ENCODE measurements at regions not wholly inside any gene's neighbourhood (a gene's known extent, or its start where the extent isn't known, plus 50 kb on each side); places are given as distances from the start of the nearest gene placed in this dataset.

DNA sequence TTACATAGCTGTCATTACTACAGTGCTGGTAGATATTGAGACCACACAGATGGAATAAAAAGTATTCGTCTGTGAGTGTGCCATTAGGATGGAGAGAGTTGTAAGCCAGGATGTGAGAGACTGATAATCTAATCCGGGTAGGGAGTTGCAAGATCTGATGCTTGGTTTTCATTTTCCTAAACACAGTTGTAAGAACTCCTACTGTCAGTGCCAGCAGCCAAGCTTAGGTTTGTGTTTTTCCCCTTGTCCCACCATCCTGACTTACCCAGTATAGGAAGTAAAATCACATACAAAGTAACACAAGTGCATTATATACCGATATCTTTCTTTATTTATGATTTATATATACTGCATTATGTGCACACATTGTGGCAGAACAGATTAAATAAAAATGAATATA, 726.4 kb upstream of the PCDH20 start:
- no peak overlapping the region for H3K27ac ChIP-seq
- TF ChIP-seq CTCF (conservative IDR thresholded peaks at IDR 0.05), result no peak

GRCh38 chr13:62139597-62139996, 723.9 kb upstream of the PCDH20 start:
- no peak overlapping the region for H3K27ac ChIP-seq

DNA sequence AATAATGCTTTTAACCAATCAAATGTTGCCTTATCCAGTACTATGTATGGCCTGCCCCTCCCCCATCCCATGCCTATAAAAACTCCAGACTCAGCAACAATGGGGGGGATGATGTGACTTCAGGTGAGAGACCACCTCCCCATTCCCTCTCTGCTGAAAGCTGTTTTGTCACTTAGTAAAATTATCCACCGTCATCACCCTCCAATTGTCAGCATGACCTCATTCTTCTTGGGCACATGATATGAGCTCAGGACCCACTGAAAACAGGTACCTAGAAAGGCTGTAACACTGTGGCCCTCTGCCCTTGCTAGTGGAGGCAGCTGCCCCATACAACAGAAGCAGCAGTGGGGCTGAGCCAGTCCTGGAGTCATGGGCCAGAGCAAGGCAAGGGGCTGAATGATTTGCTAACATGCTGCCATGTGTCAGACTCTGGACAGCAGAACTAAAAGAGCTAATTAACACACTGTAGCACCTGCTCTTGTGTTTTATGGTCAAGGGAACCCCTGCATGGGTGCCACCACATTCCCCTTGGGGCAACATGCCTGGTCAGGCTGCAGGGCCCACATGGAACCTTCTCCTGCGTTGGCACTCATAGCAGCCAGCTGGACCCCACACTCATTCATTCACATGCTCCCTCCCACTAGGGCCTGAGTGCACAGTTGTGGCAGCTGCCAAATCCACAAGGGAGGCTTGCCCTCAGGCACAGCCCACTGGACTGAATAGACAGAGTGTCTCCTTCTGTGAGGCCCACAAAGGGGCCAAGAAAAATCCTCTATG, 722.2 kb upstream of the PCDH20 start:
- no peak for TF ChIP-seq CTCF (conservative IDR thresholded peaks at IDR 0.05)
- H3K27ac ChIP-seq, result no peak overlapping the region

More at GRCh38 chr13:62139597-62139996, 723.9 kb upstream of the PCDH20 start:
- no peak for TF ChIP-seq CTCF (conservative IDR thresholded peaks at IDR 0.05)

DNA sequence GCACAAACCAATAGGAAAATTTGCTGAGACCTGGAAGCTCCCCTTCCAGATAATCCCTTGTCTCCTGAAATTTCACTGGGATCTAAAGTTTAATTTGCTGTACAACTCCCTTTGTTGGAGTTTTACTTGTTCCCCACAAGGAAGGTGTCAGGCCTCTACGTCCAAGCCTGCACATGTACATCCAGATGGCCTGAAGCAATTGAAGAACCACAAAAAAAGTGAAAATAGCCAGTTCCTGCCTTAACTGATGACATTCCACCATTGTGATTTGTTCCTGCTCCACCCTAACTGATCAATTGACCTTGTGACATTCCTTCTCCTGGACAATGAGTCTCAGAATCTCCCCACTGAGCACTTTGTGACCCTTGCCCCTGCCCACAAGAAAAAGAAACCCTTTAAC, 716.0 kb upstream of the PCDH20 start:
- H3K27ac ChIP-seq, result no peak overlapping the region
- TF ChIP-seq CTCF (conservative IDR thresholded peaks at IDR 0.05), result no peak

DNA sequence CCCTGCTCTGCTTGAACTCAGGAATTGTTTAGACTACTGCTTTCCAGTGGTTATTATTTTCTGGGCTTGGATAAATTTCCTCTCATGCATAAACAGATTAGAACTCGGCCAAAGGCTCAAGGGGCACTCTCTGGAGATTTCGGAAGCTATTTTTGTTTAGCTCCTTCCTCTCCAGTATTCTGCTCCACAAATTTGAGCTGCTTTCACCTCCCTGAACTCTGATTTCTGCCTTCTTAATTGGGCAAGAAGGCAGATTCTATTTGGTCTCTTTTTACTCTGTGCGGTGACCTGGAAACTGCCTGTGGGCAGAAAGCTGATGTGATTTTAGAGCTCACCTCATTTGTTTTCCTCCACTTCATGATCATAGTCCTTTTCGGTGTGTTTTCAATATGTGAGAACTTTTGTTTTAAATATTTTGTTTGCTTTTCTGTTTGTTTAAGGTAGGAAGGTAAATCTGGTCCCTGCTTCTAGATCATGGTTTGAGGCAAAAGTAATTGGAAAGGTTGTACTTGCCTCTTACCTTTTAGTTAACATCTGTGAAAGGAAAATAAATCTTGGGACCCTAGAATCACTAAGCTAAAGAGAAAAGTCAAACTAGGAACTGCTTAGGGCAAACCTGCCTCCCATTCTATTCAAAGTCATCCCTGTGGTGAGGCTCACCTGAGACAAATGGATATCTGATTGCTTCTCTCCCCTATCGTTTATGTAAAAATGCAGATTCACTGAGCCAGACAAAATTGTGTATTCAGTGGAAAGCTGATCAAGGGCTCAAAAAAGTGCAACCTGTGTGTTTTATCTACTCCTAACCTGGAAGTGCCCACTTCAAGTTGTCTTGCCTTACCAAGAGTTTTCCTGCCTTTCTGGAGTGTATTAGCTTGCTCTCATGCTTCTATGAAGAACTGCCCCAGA, 714.7 kb upstream of the PCDH20 start:
- no peak overlapping the region for H3K27ac ChIP-seq
- TF ChIP-seq CTCF (conservative IDR thresholded peaks at IDR 0.05), result no peak

DNA sequence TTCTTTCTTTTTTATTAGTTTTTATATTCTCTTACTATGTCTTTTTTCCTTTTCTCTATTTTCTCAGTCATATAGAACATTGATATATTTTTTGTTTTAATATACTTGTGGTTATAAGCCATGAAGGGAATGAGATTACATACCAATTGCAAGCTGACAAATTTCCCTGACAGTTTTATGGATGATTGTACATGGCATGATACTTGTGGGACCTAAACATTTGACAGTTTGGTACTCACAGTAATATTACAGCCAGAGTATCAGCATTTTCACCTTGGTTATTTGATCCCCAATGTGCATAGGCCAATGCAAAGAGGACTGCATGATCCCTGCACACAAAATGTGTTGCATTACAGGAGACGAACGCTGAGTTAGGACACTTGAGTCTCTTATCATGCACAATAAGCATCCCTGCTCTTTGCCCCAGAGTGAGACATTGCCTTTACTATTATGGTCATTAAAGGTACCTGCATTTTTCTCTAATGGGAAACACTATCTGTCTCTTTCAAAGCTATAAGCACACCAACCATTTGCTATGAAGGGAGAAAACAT, 713.4 kb upstream of the PCDH20 start:
- no peak overlapping the region for H3K27ac ChIP-seq
- no peak for TF ChIP-seq CTCF (conservative IDR thresholded peaks at IDR 0.05)

DNA sequence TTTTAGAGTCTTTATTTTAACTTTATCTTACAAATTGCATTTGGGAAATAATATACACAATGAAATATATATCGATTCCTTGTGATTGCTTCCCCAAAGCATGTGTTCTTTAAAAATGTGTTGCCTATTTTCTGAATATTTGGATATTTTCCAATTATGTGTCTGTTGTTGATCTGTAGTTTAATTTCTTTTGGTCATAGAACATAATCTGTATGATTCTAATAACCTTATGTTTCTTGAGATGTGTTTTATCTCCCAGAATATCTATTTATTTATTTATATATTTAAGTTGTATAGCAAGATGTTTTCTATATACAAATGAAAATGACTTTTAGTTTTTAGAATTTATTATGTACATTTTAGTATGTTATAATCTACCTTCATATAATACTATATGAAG, 710.8 kb upstream of the PCDH20 start:
- no peak overlapping the region for H3K27ac ChIP-seq

More for the DNA sequence above, 710.8 kb upstream of the PCDH20 start:
- no peak for TF ChIP-seq CTCF (conservative IDR thresholded peaks at IDR 0.05)
